ENCODE measurements at regions not wholly inside any gene's neighbourhood (a gene's known extent, or its start where the extent isn't known, plus 50 kb on each side); places are given as distances from the start of the nearest gene placed in this dataset.
"Not testable (repeated sequence)": the region's sequence is repeated elsewhere in the genome, so short reads cannot be mapped to it uniquely, and the experiment has no call there.

- TF ChIP-seq ATF3 (IDR thresholded peaks at IDR 0.05), result no peak
These were observed 158.1 kb upstream of the RPS23 start (continued) for GRCh38 chr5:82436291-82436690.

DNA sequence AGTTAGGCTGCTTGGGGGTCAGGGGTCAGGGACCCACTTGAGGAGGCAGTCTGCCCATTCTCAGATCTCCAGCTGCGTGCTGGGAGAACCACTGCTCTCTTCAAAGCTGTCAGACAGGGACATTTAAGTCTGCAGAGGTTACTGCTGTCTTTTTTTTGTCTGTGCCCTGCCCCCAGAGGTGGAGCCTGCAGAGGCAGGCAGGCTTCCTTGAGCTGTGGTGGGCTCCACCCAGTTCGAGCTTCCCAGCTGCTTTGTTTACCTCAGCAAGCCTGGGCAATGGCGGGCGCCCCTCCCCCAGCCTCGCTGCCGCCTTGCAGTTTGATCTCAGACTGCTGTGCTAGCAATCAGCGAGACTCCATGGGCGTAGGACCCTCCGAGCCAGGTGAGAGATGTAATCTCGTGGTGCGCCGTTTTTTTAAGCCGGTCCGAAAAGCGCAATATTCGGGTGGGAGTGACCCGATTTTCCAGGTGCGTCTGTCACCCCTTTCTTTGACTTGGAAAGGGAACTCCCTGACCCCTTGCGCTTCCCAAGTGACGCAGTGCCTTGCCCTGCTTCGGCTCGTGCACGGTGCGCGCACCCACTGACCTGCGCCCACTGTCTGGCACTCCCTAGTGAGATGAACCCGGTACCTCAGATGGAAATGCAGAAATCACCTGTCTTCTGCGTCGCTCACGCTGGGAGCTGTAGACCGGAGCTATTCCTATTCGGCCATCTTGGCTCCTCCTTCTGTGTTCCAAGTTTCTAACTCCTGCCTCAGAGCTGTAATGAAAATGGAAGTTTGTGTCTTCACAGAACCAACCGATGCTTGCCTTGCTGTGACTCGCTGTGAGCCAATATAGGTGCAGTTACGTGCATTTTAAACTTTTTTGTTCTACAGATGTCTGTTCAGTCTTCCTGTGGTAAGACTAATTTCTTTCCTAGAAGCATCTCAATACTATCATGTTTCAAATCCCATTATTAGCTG lies 156.8 kb upstream of the RPS23 start:
- RAD21 ChIA-PET (ENCODE audit: low non-redundant PET in 1 of 2, low total read pairs in 2 of 2, uncharacterized antibody in 2 of 2, unreplicated experiment in 2 of 2); H4K20me1 ChIP-seq (ENCODE audit: insufficient read depth); DNase-seq (ENCODE audit: low read depth, low spot score); H3K9me2 ChIP-seq (ENCODE audit: insufficient read depth); H3K79me2 ChIP-seq (ENCODE audit: insufficient read depth, low read length); H3K27me3 ChIP-seq (ENCODE audit: insufficient read depth, low read length); CTCF ChIA-PET; H3K4me3 ChIP-seq (replicated peaks in 1 of 2; ENCODE audit: low read depth in 1 of 2, low read length in 2 of 2); H2AFZ ChIP-seq (ENCODE audit: low read depth, low read length, poor library complexity, severe bottlenecking); ATAC-seq; H3K27ac ChIP-seq (ENCODE audit: low read depth, low read length); POLR2A ChIA-PET; H3K4me1 ChIP-seq (ENCODE audit: control insufficient read depth in 1 of 2, insufficient read depth in 2 of 2, low read length in 2 of 2); intact Hi-C loops (cut with micrococcal nuclease); H3K4me2 ChIP-seq (ENCODE audit: low read length); H3K9ac ChIP-seq (ENCODE audit: low read length); H3K36me3 ChIP-seq (ENCODE audit: control insufficient read depth in 1 of 2, insufficient read depth in 2 of 2, low read length in 2 of 2); H3K9me3 ChIP-seq (ENCODE audit: control insufficient read depth in 1 of 2, insufficient read depth in 1 of 2, low read depth in 1 of 2, low read length in 2 of 2); BruUV-seq (replicated peaks): not testable (repeated sequence)

GRCh38 chr5:82426464-82427154 lies 148.5 kb upstream of the RPS23 start:
- H3K4me1 ChIP-seq (ENCODE audit: control insufficient read depth in 1 of 2, insufficient read depth in 2 of 2, low read length in 2 of 2), result peaks cover 0 to 32% of the 10 kb centered on the region in 2 experiments; a peak in 2 of 4 replicates
- no peak for DNase-seq (ENCODE audit: low read depth, low spot score)
- H3K27me3 ChIP-seq (ENCODE audit: insufficient read depth, low read length), result no peaks in the 10 kb centered on the region
- no peaks in the 10 kb centered on the region for H3K79me2 ChIP-seq (ENCODE audit: insufficient read depth, low read length)
- H3K9me3 ChIP-seq (ENCODE audit: control insufficient read depth in 1 of 2, insufficient read depth in 1 of 2, low read depth in 1 of 2, low read length in 2 of 2), result no peaks in the 10 kb centered on the region
- H4K20me1 ChIP-seq (ENCODE audit: insufficient read depth), result no peaks in the 10 kb centered on the region
- H3K4me3 ChIP-seq (replicated peaks in 1 of 2; ENCODE audit: low read depth in 1 of 2, low read length in 2 of 2), result no peak overlapping the region
- H3K36me3 ChIP-seq (ENCODE audit: control insufficient read depth in 1 of 2, insufficient read depth in 2 of 2, low read length in 2 of 2), result no peaks in the 10 kb centered on the region
- no peak overlapping the region for H3K9ac ChIP-seq (ENCODE audit: low read length)
- no peak overlapping the region for H3K4me2 ChIP-seq (ENCODE audit: low read length)
- RAD21 ChIA-PET (ENCODE audit: low non-redundant PET in 1 of 2, low total read pairs in 2 of 2, uncharacterized antibody in 2 of 2, unreplicated experiment in 2 of 2), result no interaction called here
- no peak for ATAC-seq
- POLR2A ChIA-PET, result no interaction called here
- BruUV-seq (replicated peaks), result no TSS peak
- H3K9me2 ChIP-seq (ENCODE audit: insufficient read depth), result no peaks in the 10 kb centered on the region
- no peak for TF ChIP-seq REST (IDR thresholded peaks at IDR 0.05; ENCODE audit: low read depth)
- CTCF ChIA-PET, result no interaction called here
- no peak overlapping the region for H3K27ac ChIP-seq (ENCODE audit: low read depth, low read length)
- intact Hi-C loops (cut with micrococcal nuclease), result no loop called here
- no peak overlapping the region for H2AFZ ChIP-seq (ENCODE audit: low read depth, low read length, poor library complexity, severe bottlenecking)
